HG03575 (cell line): ENCODE measurements at regions not wholly inside any gene's neighbourhood (a gene's known extent, or its start where the extent isn't known, plus 50 kb on each side); places are given as distances from the start of the nearest gene placed in this dataset.
"Not testable (repeated sequence)": the region's sequence is repeated elsewhere in the genome, so short reads cannot be mapped to it uniquely, and the experiment has no call there.

Source experiments
- ATAC-seq: cut with Tn5 transposase; IDR thresholded peaks from one replicate; pipeline ENCODE4 v1.9.1; 2021; ENCODE audit not compliant: unreplicated experiment, insufficient number of reproducible peaks, low FRiP score; ENCODE audit errors: extremely low read depth

- ATAC-seq = no peak
Observed at GRCh38 chr3:176088962-176089383, 1108.3 kb downstream of the TBL1XR1 start.

DNA sequence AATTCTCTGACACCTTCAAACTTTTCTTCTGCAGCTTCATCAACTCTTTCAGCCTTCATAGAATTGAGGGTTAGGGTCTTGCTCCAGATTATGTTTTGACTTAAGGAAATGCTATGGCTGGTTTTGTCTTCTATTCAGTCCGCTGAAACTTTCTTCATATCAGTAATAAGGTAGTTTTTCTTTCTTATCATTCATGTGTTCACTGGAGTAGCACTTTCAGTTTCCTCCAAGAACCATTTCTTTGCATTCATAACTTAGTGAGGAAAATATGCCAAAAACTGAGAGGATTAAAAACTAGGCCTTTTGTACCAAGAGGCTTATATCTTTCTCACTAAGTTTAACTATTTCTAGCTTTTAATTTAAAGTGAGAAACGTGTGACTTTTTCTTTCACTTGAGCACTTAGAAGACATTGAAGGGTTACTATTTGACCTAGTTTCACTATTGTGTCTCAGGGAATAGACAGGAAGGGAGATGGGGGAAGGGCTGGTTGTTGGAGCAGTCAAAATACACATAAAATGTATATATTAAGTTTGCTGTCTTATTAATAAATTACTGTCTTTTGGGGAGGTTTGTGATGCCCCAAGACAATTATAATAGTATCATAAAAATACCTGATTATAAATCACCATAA, 1110.1 kb downstream of the TBL1XR1 start:
- no peak for ATAC-seq

DNA sequence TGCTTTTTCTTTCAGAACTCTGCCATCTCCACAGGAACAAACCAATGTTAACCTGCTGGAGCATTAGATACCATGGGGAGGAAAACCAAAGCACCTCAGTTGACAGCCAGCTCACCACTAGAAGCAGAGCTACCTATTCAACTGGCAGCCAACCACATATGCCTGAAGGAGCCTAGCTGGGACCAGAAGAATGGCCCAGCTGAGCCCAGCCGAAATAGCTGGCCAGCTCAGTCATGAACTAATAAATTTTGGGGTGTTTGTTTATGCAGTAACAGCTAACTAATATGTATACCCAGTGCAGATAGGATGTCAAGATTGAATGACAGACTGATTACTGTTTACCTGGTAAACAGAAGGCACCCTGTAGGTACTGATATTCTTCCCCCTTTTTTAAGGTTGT, 1117.5 kb downstream of the TBL1XR1 start:
- ATAC-seq = no peak

GRCh38 chr3:176078906-176079305, 1118.4 kb downstream of the TBL1XR1 start:
- ATAC-seq = no peak

DNA sequence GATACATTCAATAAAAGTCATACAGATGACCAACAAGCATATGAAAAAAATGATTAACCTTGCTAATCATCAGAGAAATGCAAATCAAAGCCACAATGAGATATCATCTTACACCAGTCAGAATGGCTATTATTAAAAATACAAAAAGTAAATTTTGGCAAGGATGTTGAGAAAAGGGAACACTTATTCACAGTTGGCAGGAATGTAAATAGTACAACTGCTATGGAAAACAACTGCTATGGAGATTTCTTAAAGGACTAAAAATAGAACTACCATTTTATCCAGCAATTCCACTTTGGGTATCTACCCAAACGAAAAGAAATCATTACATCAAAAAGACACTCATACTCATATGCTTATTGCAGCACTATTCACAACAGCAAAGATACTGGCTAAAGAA, 1121.8 kb downstream of the TBL1XR1 start:
- ATAC-seq = no peak

GRCh38 chr3:176075046-176075445, 1122.2 kb downstream of the TBL1XR1 start:
- ATAC-seq = no peak

DNA sequence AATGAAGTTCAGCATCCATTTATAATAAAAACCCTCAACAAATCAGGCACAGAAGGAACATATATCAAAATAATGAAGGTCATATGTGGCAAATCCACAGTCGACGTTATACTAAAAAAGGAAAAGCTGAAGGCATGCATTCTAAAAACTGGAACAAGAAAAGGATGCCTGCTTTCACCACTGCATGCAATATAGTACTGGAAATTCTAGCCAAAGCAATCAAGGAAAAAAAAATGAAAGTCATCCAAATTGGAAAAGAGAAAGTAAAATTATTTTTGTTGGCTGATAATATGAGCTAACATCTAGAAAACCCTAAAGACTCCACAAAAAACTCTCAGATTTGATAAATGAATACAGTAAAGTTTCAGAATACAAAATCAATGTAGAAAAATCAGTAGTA, 1123.2 kb downstream of the TBL1XR1 start:
- ATAC-seq = no peak

- ATAC-seq = no peak
Observed at GRCh38 chr3:176071943-176072342, 1125.3 kb downstream of the TBL1XR1 start.

DNA sequence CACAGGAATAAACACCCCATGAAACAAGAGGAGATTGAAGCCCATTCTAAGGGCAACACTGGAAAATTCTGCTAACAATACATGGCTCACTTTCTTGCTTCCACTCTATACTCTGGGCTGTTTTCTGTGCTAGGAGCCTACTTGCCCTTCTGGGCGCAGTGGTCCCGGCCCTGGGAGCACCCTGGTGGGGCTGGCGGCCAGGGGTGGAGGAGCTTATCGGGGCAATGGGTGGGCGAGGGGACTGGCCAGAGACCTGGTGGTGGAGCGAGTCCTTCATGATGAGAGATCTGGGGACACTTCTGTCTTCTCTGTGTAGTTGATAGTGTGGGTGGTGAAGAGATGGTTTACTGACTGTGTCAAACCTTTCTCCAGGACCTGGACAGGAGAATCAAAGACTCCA, 1128.5 kb downstream of the TBL1XR1 start:
- no peak for ATAC-seq

DNA sequence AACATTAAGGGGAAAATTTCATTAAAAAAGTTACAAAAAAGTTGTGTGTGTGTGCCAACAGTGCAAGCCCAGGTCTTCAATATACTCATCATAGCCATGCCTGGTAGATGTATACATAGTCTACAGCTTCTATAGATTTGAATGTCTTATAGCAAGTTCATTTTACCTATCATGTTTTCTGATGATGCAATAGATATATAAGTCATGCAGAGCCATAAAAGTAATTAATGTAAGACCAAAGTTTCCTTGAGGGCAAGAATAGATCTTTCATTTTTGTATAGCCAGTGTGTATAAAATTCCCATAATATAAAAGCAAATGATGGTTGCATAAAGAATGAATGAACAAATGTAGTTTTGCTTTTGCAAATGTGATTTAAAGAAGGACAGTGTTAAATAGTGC, 1138.4 kb downstream of the TBL1XR1 start:
- ATAC-seq = no peak

- no peak for ATAC-seq
Observed at GRCh38 chr3:176055836-176056235, 1141.4 kb downstream of the TBL1XR1 start.

- ATAC-seq = no peak
Observed at GRCh38 chr3:176051766-176052165, 1145.5 kb downstream of the TBL1XR1 start.

DNA sequence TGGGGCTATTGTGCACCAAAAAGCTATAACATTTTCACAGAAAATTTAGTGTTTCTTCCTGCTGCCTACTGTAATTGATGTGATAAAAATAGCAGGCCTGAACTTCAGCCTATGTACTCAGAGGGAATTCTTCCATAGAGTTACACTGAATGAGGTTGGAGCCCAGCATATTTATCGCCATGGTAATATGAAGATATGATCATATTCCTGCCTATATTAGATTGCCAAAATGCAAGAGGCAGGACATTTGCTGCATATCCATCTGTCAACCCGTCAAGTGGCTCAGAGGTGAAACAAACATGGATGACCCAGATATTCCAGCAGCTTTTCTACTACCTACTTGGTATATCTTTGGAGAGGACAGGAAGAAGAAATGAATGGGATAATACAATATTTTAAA, 1150.6 kb downstream of the TBL1XR1 start:
- ATAC-seq = no peak

DNA sequence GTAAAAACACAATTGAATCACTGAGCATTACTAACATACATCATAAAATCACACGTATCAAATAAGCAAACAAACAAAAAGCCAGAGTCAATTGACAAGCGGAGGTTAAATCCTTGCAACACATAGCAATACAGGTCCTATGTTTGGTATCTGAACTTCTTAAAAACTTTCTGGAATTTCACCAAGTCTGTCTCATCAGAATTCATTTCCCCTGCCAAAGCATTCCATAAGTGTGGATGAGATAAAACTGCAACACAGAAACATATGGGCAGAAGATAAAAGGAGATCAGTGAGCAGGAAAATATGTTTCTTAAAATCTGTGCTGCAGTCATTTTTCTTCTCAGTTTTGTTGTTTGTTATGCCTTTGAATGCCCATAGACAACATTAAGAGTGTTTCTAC, 1155.5 kb downstream of the TBL1XR1 start:
- ATAC-seq = no peak

DNA sequence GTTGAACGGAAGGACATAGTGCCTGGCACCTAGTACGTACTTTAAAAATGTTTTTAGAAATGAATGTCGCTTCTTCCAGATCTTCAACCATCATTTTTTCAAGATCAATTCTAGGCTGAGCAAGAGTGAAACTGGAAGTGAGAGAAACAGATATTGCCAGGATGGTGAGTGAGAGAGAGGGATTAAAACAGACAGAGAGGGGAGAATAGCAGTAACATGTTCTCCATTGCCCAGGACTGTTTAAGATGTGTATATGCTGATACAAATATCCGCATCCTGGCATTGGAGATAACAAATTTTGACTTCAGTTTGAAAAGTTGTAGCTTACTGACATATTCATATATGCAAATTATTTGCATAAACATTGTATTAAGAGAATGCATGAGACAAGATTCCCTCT, 1156.1 kb downstream of the TBL1XR1 start:
- no peak for ATAC-seq

DNA sequence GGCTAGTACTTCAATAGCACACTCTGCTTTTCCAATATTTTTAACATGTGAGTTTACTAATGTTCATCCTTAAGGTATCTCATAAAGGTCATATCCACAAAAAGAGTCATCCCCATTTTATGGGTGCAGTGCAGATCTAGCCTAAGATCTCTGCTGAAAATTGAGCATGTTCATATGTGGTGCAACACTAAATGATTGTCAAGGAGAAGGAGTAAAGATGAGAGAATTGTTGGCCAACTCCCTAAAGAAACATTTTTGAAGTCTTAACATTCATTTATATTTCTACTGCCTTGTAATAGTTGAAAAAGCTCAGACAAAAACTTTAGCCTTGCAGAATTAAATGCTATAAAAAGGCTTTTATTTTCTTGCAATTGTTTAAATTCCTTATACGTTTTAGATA, 1159.6 kb downstream of the TBL1XR1 start:
- ATAC-seq = no peak

- no peak for ATAC-seq
Observed at GRCh38 chr3:176032043-176032442, 1165.2 kb downstream of the TBL1XR1 start.

GRCh38 chr3:176016203-176016602, 1157.1 kb downstream of the NAALADL2 start:
- not testable (repeated sequence) for ATAC-seq

DNA sequence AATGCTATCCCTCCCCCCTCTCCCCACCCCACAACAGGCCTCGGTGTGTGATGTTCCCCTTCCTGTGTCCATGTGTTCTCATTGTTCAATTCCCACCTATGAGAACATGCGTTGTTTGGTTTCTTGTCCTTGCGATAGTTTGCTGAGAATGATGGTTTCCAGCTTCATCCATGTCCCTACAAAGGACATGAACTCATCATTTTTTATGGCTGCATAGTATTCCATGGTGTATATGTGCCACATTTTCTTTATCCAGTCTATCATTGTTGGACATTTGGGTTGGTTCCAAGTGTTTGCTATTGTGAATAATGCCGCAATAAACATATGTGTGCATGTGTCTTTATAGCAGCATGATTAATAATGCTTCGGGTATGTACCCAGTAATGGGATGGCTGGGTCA, 1156.1 kb downstream of the NAALADL2 start:
- ATAC-seq = not testable (repeated sequence)

DNA sequence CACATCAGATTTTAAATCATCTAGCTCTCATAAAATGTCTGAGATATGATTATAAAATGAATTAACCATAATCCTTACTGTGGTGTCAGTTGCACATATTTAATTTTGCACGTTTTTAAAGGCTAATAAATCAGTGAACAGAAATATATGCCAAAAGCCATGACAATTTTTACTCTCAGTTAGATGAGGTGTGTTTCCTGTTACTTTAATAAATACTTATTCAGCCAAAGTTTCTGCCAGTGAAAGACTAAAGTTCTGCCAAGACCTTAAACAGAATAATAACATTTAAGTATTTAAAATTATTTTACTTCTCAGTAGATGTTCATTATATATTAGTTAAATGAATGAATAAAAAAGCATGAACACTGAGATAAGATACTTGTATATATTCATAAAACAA, 1150.1 kb downstream of the NAALADL2 start:
- ATAC-seq = no peak

DNA sequence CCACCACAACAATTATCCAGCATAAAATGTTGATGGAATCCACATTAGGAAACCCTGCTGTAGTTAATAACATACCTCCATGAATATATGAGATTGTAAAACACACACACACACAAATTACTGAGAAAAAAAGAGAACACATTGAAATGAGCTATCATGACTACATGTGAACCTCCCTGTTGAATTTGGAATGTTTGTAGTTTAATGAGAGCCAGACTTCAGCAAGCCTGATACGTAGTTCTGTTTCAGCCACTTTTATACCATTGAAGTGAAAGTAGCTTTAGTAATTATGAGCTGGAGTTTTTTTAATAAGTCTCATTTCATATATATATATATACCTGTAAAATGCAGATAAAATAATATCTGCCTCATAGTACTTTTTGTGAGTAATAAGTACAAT, 1146.4 kb downstream of the NAALADL2 start:
- no peak for ATAC-seq
